PC-9 (cell line): ENCODE measurements at regions not wholly inside any gene's neighbourhood (a gene's known extent, or its start where the extent isn't known, plus 50 kb on each side); places are given as distances from the start of the nearest gene placed in this dataset.

ENCODE experiments used
- EZH2 ChIP-seq: fragments of 200-600 bp; sonication (generic); IDR thresholded peaks from 2 replicates; pipeline ENCODE4 v1.8.0; 2017; ENCODE audit warnings: antibody characterized with exemption, low read depth
- TF ChIP-seq, protein P1 (sequence below): fragments of 200-600 bp; sonication (generic); conservative IDR thresholded peaks from 2 replicates; pipeline ENCODE4 v1.6.1; 2017; ENCODE audit warnings: mixed run types, antibody characterized with exemption, mild to moderate bottlenecking, moderate library complexity

DNA sequence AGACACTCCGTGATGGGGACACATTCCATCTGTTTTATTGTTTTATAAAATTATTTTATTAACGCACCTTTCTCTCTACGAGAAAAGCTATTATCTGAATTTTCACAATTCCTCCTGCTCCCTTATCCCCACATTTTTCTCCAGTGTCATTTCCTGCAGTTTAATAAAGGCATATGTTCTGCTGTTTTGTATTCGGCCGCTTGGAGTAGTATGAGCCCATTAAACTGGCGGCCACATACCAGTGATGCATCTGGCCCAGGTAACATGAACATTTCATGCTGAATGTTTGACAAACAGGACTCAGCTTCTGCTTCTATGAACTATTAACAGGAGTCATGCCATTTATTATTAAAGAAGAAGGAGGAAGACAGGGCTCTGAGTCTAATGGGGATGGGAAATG is 511.0 kb downstream of the TMEM121 start:
- TF ChIP-seq, protein P1, sequence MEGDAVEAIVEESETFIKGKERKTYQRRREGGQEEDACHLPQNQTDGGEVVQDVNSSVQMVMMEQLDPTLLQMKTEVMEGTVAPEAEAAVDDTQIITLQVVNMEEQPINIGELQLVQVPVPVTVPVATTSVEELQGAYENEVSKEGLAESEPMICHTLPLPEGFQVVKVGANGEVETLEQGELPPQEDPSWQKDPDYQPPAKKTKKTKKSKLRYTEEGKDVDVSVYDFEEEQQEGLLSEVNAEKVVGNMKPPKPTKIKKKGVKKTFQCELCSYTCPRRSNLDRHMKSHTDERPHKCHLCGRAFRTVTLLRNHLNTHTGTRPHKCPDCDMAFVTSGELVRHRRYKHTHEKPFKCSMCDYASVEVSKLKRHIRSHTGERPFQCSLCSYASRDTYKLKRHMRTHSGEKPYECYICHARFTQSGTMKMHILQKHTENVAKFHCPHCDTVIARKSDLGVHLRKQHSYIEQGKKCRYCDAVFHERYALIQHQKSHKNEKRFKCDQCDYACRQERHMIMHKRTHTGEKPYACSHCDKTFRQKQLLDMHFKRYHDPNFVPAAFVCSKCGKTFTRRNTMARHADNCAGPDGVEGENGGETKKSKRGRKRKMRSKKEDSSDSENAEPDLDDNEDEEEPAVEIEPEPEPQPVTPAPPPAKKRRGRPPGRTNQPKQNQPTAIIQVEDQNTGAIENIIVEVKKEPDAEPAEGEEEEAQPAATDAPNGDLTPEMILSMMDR, result 0 out of 2 replicates have a peak, but pooled peaks have one; percentile 27
- TF ChIP-seq EZH2, result no peak
